HUES48 (cell line): ENCODE measurements at regions not wholly inside any gene's neighbourhood (a gene's known extent, or its start where the extent isn't known, plus 50 kb on each side); places are given as distances from the start of the nearest gene placed in this dataset.
A peak's percentile ranks its signal among the peaks of the same experiment; 100 is the strongest.

Experiments
- H3K27ac ChIP-seq: one replicate; pipeline ENCODE4 v1.7.0; 2013; ENCODE audit warnings: low read depth, low read length, inconsistent platforms
- H3K27me3 ChIP-seq: 2 replicates; pipeline ENCODE4 v1.6.1; 2013; ENCODE audit warnings: mild to moderate bottlenecking, low read length; ENCODE audit not compliant: control insufficient read depth, insufficient read depth
- H3K36me3 ChIP-seq: 2 replicates; pipeline ENCODE4 v1.6.1; 2013; ENCODE audit warnings: low read length; ENCODE audit not compliant: control insufficient read depth, insufficient read depth
- H3K4me1 ChIP-seq: 2 replicates; pipeline ENCODE4 v1.6.1; 2013; ENCODE audit warnings: mild to moderate bottlenecking, low read length; ENCODE audit not compliant: control insufficient read depth, insufficient read depth
- H3K4me3 ChIP-seq: 2 replicates; pipeline ENCODE4 v1.5.1; 2013; ENCODE audit warnings: mild to moderate bottlenecking, low read depth, low read length
- H3K9ac ChIP-seq: 2 replicates; pipeline ENCODE4 v1.6.1; 2013; ENCODE audit warnings: mild to moderate bottlenecking, low read depth, low read length, moderate library complexity
- H3K9me3 ChIP-seq: 2 replicates; pipeline ENCODE4 v1.6.1; 2013; ENCODE audit warnings: low read length; ENCODE audit not compliant: control insufficient read depth, insufficient read depth

DNA sequence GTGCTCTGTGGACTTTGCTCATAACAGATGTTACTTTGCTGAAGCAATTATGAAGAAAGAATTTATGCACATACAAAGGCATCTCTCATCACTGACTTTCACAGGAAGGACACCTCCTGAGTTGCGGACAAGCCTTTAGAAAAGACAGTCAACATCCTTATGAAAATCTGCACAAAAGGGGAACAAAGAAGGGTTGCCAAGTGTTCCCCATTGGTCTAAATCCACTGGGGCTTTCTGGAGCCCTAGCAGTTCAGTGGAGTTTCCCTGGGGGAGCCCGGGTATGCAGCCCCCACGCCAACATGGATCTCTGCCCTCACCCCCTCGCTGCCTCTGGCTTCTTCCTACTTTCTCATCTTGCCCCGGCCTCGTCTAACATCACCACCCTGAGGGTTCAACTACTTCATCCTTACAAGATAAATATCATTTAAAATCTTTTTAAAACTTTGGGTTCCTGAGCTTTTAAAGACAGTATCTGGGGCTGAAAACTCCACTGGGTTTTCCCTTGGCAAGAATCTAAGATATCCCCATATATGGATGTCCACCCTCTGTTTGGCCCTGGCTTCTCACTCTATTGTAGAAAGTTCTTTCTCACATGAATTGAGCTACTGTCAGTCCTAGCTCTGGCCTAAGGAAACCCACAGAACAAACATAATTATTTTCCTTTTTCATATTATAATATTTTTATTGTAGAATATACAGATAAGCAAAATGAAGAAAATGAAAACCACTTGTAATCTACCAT is 207.9 kb upstream of the RGMA start:
- no peak overlapping the region for H3K4me3 ChIP-seq
- no peaks in the 10 kb centered on the region for H3K27me3 ChIP-seq
- no peak overlapping the region for H3K9ac ChIP-seq
- H3K9me3 ChIP-seq, result no peaks in the 10 kb centered on the region
- H3K36me3 ChIP-seq, result no peaks in the 10 kb centered on the region
- H3K4me1 ChIP-seq, result peaks cover 7% of the 10 kb centered on the region; the same call in 1 of the 2 replicates
- H3K27ac ChIP-seq, result no peak overlapping the region

DNA sequence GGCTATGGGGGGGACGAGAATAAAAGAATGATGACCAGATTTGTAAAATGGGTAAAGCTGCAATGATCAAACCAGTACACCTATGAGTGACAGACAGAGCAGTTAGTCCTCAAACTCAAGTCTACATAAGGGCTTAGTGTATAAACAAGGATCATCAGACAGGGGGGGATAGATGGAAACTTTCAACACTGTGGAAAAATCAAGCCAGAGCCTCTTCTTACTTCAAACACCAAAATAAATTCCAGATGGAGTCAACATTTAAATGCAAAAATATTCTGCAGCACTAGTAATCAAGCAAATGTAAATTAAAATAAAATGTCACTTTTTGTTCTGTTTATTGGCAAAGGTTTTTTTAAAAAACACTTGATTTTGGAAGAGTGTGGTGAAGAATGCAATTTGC is 205.9 kb upstream of the RGMA start:
- Histone ChIP-seq H3K4me3 (no peak overlapping the region), H3K9me3 (no peaks in the 10 kb centered on the region), H3K4me1 (peaks cover 7% of the 10 kb centered on the region; the same call in 1 of the 2 replicates), H3K9ac (no peak overlapping the region), H3K27ac (no peak overlapping the region), H3K27me3 (no peaks in the 10 kb centered on the region), H3K36me3 (no peaks in the 10 kb centered on the region)

DNA sequence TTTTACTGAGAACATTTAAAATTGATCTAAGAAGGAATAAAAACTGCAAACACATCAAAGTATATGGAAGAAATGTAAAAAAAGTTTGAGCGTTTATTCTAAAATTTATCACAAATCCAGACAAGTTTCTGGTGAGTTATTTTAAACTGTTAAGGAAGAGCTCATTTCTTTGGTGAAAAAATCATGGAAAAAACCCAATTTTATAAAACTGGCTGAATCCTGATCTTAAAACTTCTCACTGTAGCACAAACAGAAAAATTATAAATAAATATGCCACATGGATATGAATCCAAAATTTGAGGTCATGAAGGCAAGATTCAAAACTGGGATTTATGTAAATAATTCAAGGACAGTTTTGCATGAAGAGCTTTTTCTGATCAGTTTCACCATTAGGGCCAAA is 205.1 kb upstream of the RGMA start:
- Histone ChIP-seq H3K36me3 (no peaks in the 10 kb centered on the region), H3K4me1 (peaks cover 7% of the 10 kb centered on the region; the same call in 1 of the 2 replicates), H3K4me3 (no peak overlapping the region), H3K9ac (no peak overlapping the region), H3K27ac (no peak overlapping the region), H3K27me3 (no peaks in the 10 kb centered on the region), H3K9me3 (no peaks in the 10 kb centered on the region)

DNA sequence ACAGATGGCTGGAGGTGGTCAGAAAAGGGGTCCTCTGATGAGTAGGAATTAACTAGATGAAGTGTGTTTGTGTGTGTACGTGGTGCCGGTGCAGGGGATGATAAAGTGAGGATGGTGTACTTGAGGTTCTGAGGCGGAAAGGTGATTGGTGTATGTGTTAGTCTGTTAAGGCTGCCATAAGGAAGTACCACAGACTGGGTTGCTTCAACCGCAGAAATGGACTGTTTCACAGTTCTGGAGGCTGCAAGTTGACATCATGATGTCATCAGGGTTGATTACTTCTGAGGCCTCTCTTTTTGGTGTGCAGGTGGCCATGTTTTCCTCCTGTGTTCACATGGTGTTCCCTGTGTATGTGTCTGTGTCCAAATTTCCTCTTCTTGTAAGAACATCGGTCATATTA is 202.4 kb upstream of the RGMA start:
- H3K4me1 ChIP-seq, result no peaks in the 10 kb centered on the region
- H3K9ac ChIP-seq, result no peak overlapping the region
- no peak overlapping the region for H3K27ac ChIP-seq
- no peaks in the 10 kb centered on the region for H3K27me3 ChIP-seq
- no peaks in the 10 kb centered on the region for H3K9me3 ChIP-seq
- no peaks in the 10 kb centered on the region for H3K36me3 ChIP-seq
- no peak overlapping the region for H3K4me3 ChIP-seq

DNA sequence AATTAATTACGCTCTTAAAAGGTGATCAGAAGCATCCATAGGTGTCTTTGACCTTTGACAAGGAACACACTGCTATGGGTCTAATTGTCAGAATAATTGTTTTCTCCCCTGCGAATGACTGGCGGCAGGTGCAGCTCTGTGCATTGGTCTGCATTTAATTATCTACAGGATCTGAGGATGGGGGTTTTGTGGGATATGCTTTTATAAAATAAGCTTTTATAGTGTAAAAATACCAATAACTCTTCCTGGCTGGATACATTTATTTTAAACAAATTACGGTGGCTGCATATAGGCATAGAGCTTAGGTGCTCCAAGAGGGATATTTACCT is 201.6 kb upstream of the RGMA start:
- Histone ChIP-seq H3K27ac (no peak overlapping the region), H3K4me1 (no peaks in the 10 kb centered on the region), H3K9ac (no peak overlapping the region), H3K9me3 (no peaks in the 10 kb centered on the region), H3K27me3 (no peaks in the 10 kb centered on the region), H3K4me3 (no peak overlapping the region), H3K36me3 (no peaks in the 10 kb centered on the region)

DNA sequence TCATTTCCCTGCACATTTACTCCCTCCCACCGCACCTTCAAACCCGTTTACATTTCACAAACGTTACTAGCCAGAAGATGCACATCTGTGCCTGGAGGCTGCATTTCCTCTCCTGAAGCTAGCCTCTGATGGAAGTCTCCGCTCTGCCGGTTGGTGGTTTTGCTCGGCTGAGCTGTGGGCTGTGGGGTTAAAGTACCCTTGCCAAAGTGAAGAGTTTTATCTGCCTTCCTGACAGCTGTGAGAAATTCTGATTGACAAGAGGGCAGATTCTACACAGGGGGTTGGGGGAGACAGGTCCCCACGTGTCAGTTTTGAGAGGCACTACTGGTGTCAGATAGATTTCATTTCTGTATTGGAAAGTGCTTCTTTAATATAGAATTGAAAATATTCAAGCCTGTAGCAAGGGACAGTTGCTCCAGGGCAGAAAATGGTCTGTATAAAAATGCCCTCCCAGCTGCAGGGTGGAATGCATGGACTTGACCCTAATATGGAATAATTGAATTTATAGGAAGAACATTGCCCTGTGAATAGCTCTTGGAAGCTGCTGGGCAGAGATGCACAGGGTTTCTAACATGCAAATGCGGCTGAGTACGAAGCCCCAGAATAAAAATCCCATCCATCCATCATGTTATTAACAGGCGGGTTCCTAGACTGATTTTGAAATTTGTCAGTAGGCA is 201.1 kb upstream of the RGMA start:
- H3K9ac ChIP-seq, result no peak overlapping the region
- H3K27ac ChIP-seq, result no peak overlapping the region

DNA sequence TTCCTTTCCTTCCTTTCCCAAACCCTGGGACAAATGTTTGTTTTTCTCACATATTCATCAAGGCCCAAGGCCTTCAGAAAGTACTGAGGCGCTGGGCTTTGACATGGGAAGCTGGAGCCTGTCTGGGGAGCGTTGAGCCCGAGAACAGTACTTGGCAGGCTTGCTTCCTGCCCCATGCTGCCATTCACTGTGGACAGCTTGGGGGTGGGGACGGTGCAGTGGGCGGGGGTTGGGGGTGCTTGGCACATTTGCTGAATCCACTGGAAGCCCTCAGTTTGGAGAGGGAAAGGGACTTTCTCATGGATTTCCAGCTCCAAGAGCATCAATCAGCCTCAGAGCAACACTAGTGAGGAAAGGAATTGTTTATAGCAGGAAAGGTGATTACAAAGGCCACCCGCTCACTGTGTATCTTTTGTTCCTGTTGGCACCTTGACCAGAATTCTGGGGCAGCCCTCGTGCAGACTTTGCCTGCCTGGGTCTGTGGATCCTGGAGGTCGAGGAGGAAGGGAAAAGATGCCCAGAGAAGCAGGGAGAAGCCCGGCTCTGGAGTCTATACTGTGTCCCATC is 199.8 kb upstream of the RGMA start:
- Histone ChIP-seq H3K27ac (no peak overlapping the region), H3K27me3 (no peaks in the 10 kb centered on the region), H3K9ac (no peak overlapping the region)

More for the DNA sequence above, 201.1 kb upstream of the RGMA start:
- Histone ChIP-seq H3K9me3 (no peaks in the 10 kb centered on the region), H3K4me1 (no peaks in the 10 kb centered on the region), H3K36me3 (no peaks in the 10 kb centered on the region), H3K27me3 (no peaks in the 10 kb centered on the region), H3K4me3 (no peak overlapping the region)

DNA sequence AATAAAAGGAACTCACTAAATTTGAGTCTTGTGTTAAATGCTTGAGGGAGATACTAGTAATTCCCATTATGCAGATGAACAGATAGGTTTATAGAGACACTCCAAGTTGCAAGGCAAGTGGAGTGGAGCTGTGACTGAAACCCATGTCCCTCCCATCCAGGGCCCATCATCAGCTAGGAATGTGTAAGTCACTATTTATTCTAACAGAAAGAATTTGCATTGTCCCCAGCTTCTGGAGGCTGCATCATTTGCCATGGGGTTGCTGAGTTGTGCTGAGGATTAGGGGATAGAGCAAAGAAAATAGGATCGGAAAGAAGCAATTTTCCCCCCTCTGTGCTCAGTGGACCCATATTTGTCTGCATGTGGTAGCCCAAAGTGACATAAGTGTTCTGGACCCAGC is 197.4 kb upstream of the RGMA start:
- Histone ChIP-seq H3K27ac (peak overlapping the region; percentile 27), H3K36me3 (no peaks in the 10 kb centered on the region), H3K4me1 (peaks cover 4% of the 10 kb centered on the region), H3K9me3 (no peaks in the 10 kb centered on the region), H3K9ac (no peak overlapping the region), H3K27me3 (no peaks in the 10 kb centered on the region), H3K4me3 (no peak overlapping the region)

More for the DNA sequence above, 199.8 kb upstream of the RGMA start:
- Histone ChIP-seq H3K9me3 (no peaks in the 10 kb centered on the region), H3K36me3 (no peaks in the 10 kb centered on the region), H3K4me3 (no peak overlapping the region), H3K4me1 (no peaks in the 10 kb centered on the region)

DNA sequence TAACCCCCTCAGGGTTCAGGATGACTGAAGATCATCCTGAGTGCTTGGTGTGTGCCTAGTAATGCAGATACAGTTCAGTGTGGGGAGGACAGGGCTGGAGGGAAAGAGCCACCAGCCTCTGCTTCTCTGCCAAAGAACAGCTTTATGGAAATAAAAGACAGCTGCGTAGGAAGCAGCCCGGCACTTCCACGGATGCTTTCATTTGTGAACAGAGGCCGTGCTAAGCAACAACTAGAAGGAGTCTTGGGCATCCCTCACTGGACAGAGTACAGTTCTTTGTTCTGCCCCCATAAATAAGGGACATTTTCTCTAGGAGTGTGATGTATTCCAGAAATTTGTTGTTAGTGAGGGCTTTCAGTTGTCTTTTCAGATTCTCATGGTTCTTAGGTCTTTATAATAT is 194.8 kb upstream of the RGMA start:
- Histone ChIP-seq H3K9ac (no peak overlapping the region), H3K4me3 (no peak overlapping the region), H3K4me1 (peaks cover 17% of the 10 kb centered on the region), H3K27me3 (no peaks in the 10 kb centered on the region), H3K36me3 (no peaks in the 10 kb centered on the region), H3K27ac (no peak overlapping the region), H3K9me3 (no peaks in the 10 kb centered on the region)

DNA sequence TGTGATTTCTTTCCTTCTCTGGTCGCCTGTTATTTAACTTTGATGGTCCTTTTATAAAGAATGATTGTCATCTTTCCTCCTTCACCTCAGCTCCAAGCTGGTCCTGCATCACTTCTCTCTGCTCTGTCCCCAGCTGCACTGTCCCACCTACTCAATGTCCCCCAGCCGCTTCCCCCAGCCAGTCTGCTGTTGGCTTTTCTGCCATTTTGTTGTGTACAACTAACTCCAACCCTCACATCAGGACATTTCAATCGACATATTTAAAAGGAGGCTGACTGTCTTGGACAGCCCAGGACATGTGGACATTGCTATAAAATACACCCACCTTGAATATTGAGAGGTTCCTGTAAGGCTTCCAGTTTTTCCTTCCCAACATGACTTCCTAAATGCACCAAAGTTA is 193.8 kb upstream of the RGMA start:
- Histone ChIP-seq H3K4me3 (no peak overlapping the region), H3K27ac (no peak overlapping the region), H3K9me3 (no peaks in the 10 kb centered on the region), H3K9ac (no peak overlapping the region), H3K27me3 (no peaks in the 10 kb centered on the region), H3K4me1 (peaks cover 25% of the 10 kb centered on the region), H3K36me3 (no peaks in the 10 kb centered on the region)

DNA sequence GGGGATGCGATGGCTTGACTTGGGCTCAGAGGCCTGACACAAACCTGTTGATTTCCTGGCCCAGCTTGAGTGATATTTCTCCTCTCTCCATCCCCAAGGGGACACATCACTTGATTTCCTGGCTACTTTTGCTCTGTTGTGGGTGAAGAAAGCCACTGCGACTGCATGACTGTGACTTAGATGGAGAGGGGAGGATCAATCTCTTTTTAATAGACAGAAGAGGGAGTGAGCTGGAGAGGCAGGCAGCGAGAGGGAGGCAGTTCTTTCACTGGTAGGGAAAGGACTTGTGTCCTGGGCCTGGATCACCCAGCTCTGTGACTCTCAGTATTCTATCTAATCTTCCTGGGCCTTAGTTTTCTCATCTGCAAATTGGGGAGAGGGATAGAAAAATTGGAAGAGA is 189.8 kb upstream of the RGMA start:
- H3K36me3 ChIP-seq, result no peaks in the 10 kb centered on the region
- H3K4me3 ChIP-seq, result no peak overlapping the region
- H3K4me1 ChIP-seq, result peaks cover 33% of the 10 kb centered on the region
- H3K27ac ChIP-seq, result no peak overlapping the region
- H3K27me3 ChIP-seq, result no peaks in the 10 kb centered on the region
- no peaks in the 10 kb centered on the region for H3K9me3 ChIP-seq
- no peak overlapping the region for H3K9ac ChIP-seq
